Stimulated activated naive CD4-positive, alpha-beta T cell (primary cell): ENCODE measurements at regions not wholly inside any gene's neighbourhood (a gene's known extent, or its start where the extent isn't known, plus 50 kb on each side); places are given as distances from the start of the nearest gene placed in this dataset.
A peak's percentile ranks its signal among the peaks of the same experiment; 100 is the strongest.

Source experiments
- DNase-seq, 6 experiments: peaks; one replicate each; lab custom pipeline; 2025; lab: John Stamatoyannopoulos, UW

DNA sequence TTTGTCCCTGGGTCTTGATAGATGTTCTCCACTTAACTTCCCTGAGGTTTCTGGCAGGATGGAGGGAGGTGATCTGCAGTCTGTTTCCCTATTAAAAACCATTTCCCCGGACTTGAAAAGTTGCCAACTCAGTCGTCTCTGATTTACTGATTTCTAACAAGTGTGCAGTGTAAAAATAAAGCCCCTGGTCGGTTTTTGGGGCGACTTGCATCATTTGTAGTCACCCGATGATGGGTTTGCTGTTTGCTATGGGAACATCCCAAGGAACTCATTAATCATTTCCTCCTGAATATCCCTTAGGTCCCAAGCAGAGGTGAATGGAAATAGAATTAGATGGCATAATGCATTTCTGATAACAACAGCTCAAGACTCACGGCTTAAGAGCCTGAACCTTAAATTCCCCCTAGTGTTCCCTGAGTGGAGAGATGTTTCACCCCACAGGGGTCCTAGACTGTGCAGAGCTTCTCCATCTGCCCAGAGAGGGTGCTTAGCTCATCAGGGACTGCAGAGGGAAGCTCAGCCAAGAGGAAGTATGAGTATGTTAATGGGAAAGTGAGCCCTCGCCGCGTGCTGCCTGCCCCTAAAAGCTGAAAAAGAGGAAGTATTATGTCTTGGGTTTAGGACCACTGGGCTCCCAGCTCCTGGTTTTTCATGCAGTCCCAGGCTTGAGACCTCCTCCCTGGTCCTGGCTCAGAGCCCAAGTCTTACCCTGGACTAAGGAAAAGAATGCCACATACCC lies 115.1 kb upstream of the DAP start:
- DNase-seq: no peak

DNA sequence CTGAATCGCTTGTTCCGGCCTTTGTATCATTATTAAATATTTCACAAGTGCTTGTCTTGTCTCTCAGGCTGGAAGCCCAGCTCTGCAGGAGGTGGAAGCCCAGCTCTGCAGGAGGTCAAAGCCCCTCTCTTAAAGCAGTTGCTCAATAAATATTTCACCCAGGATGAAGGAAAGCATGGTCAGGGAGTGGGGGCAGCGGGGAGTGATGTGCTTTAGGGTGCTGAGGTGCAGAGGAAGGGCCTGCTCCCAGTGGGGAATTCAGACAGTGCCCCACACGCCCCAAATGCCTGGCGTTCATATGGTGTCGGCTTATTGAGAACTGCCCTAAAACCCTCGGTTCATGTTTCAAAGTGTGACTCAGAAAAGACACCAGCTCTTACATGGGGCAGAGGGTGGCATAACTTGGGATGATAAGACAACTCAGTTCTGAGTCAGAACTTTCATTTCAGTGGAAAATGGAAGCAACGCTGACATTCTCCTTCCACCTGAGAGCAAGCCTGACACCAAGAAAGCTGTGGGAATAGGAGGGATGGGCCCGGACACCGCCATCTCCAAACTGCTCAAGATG lies 114.3 kb upstream of the DAP start:
- no peak for DNase-seq

DNA sequence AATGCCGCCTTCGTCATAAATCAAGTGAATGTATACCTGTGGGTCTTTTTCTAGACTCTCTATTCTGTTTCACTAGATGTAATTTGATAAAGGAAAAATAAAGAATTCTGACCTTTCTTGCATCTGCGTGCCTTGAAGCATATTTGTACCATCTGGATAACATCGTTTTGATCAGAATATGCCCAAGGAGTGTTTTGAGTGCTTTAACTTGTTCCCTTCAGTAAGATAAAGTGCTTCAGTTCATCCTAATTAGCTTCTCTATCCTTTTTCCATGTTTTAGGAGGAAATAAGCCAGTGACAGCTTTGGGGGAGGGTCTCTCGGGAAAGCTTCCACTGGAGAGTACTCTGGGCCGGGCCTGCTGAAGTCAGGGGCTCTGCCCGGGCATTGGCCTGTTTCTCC lies 113.5 kb upstream of the DAP start:
- DNase-seq: no peak

DNA sequence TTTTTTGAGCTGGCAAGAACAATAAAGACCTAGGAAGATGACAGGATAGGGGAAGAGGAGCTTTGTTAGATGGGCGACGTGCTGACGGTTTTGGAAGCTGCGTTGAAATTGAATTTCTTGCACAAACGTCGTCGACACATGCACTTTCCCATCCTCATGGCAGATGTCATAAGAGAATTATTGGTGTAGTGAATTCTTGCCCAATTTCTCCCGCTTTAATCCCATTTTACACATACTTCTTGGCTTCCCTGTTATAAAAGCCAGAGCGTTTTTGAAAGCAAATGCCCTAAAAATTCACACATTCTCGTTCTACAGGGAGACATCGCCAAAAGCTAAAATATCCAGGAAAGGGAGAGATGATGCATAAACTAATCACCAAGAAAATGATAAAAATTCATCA lies 109.8 kb upstream of the DAP start:
- DNase-seq: no peak

DNA sequence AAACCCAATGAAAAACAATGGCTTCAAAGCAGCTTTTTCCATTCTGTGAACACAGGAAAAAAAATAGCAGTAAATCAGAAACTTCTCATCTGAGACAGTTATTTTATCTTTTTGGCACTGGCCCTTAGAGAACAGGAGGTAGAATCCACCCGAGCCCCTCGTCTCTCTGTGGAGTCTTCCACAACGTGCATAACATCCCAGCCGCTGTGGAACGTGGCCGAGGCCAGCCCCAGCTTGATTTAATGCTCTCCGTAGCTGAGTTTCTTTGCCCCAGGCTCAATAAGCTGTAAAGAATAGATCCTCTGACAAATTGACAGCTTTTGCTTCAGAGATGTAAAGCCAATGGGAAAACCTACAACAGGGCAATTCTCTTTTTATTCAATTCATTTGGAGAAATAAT lies 107.9 kb upstream of the DAP start:
- DNase-seq: no peak

DNA sequence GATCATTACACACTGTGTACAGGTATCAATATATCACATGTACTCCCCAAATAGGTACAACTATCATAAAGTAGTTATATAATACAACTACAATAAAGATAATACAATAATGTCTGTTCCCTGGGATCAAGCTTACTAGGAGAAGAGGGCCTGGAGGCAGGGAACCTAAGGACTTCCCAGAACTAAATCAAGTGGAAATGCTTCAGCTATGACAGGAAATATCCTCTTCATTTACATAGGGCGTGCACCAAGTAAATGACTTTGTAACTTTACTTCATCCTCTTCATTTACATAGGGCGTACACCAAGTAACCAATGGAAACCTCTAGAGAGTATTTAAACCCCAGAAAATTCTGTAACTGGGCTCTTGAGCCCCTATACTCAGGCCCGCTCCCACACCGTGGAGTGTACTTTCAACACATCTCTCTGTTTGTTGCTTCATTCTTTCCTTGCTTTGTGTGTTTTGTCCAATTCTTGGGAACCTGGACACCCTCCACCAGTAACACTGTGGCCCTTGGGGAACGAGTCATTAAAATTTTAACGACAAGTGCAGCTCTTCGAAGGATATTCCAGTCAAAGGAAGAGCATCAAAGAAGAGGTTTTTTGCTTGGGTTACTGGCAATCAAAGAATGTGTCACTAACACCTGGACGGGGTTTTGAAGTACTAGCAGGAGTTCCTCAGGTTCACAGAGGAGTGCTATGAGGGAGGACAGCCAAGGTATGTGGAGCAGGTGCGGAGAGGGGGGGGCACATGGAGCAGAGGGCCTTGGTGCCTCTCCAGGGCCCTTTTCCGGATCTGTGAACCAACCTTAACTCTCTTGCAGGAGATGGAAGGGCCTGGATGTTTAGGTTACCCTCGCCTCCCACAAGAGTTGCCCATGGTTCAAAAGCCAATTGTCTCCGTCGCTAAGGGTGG lies 106.6 kb upstream of the DAP start:
- no peak for DNase-seq

DNA sequence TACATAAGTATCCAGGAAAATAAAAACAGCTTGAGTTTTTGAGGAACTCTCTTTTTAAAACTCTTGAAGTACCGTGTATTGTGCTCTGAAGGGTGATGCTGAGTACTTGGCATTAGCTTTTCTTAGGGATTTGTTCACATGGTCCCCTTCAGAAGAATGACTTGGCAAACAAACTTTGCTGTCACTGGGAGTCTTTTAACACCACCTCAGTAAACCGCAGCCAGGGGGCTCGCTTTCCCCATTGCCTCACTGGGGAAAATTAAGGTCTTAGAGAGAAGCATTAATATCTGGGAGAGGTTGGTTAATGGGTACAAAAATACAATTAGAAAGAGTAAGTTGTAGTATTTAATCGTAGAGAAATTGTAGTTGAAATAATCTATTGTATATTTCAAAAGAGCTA lies 105.9 kb upstream of the DAP start:
- no peak for DNase-seq

DNA sequence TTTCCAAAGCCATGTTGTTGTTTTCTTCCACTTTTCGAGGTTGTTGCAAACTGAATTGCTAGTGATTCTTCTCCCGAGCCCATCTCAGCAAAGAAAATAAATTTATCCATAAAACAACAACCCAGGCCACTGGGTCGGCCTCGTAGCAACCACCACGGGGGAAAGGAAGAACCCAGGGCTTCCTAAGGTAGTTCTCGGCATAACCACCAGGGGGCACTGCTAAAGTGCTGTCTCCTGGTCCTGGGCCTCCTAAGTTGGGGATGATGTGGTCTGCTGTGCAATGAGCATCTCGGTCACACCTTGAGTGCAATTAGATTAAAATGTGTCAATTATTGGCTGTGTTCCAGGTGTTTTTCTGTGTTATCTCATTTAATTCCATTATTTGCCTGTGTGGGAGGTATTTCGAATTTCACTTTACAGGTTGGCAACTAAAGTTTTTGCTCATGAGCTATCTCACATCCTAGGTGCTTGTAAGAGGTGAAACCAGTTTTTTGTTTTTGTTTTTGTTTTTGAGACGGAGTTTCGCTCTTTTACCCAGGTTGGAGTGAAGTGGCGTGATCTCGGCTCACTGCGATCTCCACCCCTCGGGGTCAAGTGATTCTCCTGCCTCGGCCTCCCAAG lies 102.8 kb upstream of the DAP start:
- peak in 3 of 6 experiments; percentile 5 to 21 (median 9) for DNase-seq

DNA sequence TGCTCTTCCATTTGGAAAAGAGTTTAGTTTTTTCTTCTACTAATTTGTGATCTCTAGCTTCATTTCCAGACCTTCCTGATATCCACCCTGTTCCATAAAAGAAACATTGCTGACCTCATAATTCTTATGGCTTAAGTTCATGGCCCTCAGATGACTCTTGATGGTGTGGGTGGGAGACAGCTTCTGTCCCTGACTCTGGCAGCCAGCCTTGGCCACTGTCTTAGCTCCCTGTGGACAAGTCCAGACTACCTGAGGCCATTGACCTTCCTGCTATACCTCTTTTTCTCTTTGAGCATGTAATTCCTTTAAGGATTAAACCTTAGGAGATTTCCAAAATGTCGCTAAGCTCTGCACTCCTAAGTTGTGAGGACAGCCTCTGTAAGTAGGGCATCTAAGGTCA lies 101.1 kb upstream of the DAP start:
- no peak for DNase-seq

DNA sequence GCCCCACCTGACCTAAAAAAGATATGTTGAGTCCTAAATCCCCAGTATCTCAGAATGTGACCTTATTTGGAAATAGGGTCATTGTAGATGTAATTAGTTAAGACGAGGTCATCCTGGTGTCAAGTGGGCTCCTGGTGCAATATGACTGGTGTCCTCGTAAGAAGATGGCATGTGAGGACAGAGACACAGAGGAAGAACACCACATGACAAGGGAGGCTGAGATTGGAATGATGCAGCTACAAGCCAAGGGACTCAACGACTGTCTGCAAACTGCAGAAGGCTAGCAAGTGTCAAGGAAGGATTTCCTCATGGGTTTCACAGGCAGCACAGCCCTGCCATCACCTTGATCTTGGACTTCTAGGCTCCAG lies 100.4 kb upstream of the DAP start:
- DNase-seq: no peak

DNA sequence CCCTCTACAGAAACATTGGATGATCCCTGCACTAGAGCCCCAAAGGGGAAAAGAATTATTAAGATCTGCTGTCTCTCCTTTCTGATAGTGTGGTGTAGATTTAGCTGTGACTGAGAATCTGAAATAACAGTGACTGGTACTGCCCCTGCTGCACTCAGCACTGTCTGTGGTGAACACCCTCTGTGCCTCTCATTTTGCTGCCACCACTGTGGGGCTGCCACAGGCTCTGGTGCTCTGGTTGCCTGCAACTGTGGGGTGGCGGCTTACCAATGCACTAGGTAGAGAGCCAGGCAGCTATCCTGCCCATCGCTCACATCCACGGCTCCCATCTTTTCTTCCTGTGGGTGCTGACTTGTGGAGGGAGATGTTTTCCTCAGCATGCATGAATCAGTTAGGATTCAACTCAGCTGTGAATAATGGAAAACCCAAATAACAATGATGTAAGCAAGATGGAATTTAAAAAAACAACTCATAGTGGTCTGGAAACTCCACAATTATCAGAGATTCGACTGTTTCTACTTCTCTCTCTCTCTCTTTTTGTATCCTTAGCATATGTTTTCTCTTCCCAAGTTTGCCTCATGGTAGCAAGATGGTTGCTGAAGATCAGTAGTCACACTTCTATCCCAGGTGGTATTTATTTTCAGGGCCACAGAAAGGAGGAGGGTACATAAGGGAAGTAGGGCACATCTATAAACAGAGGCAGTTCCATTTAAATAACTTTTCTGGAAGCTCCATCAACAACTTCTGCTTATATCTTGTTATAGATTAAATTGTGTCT lies 99.8 kb upstream of the DAP start:
- DNase-seq: no peak

DNA sequence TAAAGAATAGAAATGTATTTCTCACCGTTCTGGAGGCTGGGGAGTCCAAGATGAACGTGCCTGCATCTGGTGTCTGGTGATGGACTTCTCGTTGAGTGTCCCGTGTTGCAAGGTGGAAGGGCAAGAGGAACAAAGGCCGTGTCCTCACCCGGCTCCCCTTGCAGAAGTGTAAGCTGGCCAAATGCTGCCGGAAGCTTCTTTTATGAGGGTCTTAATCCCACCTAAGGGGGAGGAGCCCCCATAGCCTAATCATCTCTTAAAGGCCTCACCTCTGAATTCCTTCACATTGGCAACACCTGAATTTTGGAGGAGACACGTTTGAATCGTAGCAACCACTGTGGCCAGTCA lies 99.1 kb upstream of the DAP start:
- DNase-seq: no peak

DNA sequence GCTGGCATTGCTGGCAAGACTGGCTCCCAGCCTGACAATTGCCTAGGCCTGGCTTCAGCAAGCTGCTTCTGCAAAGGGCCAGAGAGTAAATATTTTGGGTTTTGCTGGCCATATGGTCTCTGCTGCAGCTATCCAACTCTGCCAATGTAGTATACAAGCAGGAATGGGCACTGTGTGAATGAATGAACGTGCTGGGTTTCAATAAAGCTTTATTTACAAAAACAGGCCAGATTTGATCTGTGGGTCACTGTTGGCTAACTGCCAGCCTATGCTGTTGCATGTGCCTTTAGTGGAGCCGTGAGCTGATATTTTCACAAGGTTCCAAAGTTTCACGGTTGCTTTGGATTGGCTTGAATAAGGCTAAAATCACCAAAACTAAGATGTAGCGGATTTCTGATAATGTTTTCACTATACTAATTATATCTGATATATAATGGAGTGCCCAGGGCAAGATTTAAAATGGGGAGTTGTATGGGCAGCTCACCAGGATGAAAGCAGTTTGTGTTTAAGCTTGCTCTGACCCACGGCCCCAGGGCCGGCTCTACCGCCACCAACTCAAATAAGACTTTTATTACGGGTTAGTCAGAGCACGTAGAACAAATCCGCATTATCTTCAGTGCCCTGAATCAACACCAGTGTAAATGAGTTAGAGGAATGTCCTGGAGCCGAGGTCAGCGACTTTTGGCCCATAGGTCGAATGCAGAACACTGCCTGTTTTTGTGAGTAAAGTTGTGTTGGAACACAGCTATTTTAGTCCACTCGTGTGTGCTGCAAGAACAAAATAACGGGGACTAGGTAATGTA lies 98.6 kb upstream of the DAP start:
- DNase-seq: no peak

DNA sequence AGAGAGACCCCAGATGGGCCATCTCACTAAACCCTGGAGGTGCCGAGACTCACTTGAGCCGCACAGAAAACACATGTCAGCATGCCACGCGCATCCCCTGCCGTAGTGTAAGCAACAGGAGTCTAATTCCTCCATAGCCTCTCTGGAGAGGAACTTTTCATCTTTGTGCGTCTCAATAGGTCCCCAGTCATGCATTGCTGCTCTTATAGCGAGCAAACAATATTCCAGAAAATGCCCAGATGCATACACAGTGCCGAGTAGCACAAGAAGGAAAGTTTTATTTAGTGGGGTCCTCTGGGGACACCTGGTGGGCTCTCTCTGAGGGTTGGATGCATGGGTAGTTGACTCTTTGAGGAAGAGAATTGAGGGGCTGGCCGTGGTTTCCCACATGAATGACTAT lies 97.9 kb upstream of the DAP start:
- no peak for DNase-seq

DNA sequence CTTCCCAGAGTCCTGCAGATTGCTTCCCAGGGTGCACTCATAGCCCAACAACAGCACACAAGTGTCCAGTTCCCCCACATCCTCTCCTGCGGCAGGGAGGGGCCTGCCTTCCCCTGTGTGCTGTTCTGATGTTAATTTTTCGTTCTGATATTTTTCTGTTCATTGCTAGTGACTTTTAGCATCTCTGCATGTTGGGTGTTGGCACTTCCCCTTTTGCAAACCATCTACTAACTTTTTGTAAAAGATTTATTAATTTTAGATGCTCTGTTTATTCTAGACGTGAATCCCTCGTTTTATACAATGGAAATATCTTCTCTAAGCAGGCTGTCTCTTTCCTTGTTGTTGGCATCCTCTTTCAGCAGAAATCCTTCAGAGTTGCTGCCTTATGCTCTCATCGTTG lies 97.3 kb upstream of the DAP start:
- DNase-seq: no peak

DNA sequence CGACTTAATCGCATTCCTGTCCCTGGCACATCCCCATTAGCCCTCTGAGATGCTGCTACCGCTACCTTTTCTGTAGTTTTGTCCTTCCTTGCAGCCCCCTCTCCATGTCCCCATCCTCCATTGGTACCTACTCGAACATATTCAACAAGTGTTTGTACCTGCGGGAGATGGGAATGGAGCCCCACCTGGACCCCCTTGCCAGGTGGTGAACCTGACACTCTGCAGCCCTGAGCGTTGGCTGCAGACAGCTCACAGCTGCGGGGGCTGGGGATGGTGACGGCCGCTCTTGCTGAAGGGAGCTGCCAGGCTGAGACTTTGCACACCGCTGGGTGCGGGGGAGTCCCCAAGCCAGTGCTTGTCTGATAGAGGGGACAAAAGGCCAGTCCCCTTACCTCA lies 96.3 kb upstream of the DAP start:
- DNase-seq: no peak

DNA sequence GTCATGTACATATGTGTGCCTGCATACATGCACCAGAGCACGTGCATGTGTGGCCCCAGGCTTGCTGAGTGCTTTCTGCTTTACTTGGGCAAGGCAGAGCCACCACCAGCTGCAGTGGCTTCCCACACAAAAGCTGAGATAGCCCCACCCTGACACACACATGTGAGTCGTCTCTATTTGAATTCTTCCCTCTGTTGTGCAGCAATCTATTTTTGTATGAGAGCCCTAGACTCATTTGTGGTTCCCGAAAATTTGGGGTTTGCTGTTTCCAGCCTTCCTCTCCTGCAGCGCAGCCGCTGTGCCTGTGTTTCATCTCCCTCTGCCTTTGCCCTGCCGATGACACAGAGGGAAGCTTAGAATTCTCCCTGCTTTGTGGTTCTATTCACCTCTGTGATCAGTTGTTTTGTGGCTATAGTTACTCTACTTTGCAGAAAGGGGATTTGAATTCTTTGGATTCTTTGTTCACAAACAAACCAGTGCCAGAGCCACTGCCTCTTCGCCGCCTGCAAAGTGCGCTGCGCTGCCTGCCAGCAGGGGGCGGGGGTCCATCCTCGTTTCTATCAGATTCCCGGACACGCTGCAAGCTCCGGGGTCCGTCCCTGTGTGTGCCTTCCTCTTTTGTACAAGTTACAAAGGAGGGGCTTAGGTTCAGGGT lies 95.8 kb upstream of the DAP start:
- DNase-seq: no peak

DNA sequence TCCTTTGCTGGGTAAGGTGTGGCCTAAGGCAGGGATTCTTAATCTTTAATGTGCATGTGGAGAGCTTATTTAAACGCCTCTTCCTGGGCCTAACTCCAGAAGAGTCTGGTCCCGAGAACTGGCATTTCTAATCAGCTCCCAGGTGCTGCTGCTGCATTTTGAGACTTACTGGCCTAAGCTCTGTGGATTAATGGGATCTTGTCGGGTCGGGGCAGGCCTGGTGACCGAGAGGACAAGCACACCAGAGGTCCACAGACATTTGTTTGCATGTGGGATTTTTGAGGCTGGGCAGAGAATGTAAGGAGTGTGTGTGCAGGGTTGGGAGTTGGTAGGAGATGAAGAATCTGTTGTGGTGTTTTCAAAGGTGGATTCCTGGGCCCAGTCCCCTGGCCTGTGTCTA lies 95.0 kb upstream of the DAP start:
- no peak for DNase-seq

DNA sequence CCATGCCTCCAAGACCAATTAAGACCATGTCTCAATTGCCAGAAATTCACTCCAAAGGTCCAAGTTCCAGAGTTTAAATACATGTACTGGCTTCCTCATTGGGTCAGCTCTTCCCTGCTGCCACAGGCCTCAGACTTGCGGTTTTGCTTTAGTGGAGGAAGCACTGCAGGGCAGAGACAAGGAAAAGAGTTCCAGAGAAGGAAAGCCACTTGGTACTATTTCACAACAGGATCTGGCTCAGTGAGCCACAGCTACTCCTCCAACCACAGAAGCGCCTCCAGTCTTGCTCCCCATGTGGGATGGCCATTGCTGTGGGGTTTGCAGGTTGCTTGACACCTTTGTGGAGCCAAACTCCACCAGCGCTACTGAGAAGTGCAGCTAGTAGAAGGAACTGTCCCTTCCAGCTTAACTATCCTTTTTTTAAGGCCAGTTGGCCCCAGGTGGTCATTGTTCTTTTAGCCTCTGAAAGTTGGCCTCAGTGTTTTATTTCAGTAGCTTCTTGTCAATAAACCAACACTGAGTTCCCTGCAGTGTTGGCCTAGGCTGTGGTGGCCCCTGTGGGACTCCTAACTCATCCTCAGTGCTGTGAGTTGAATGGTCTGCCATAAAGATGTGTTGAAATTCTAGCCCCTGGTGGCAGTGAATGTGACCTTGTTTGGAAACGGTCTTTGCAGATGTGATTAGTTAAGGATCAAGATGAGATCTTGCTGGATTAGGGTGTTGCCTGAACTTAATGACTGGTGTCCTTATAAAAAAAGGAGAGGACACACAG lies 93.7 kb upstream of the DAP start:
- no peak for DNase-seq

DNA sequence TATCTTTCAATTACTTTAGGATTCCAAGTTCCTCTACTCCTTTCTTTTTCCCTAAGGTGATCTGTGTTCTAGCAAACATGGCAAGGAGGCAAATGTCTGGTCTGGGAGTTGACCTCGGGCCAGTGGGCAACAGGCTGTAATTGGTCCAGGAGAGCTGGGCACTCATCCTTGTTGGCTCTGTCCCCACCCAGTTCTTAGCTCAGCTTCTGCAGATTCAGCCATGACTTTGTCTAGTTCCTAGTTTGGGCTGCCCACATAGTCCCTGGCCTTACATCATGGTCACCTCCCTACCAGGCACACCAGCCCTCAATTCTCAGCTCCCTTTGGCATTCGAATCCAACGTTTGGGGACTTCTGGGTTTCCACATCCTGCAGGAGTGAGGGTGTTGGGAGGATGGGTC lies 92.1 kb upstream of the DAP start:
- no peak for DNase-seq
